ENCODE measurements at regions not wholly inside any gene's neighbourhood (a gene's known extent, or its start where the extent isn't known, plus 50 kb on each side); places are given as distances from the start of the nearest gene placed in this dataset.

DNA sequence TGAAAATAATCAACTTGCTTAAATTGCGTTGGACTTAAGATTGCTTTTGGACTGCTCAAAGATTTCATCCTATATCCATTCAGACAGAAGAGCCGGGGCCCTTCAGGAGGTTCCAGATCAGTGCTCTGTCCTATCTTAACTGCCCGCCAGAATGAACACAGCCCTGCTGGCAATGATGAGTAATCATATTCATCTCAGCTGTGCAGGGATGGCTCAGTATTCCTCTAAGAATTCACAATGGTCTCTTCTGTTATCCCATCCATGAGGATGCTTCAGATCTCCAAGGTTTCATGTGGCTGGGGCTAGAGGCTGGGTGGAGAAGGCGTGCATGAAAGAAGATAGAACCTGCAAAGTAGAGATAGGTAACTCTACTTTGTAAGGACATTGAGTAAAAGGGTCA, 80.0 kb upstream of the NPVF start:
- TF ChIP-seq, protein P1, sequence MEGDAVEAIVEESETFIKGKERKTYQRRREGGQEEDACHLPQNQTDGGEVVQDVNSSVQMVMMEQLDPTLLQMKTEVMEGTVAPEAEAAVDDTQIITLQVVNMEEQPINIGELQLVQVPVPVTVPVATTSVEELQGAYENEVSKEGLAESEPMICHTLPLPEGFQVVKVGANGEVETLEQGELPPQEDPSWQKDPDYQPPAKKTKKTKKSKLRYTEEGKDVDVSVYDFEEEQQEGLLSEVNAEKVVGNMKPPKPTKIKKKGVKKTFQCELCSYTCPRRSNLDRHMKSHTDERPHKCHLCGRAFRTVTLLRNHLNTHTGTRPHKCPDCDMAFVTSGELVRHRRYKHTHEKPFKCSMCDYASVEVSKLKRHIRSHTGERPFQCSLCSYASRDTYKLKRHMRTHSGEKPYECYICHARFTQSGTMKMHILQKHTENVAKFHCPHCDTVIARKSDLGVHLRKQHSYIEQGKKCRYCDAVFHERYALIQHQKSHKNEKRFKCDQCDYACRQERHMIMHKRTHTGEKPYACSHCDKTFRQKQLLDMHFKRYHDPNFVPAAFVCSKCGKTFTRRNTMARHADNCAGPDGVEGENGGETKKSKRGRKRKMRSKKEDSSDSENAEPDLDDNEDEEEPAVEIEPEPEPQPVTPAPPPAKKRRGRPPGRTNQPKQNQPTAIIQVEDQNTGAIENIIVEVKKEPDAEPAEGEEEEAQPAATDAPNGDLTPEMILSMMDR (IDR thresholded peaks at IDR 0.05), result no peak
- no peaks in the 10 kb centered on the region for H3K36me3 Mint-ChIP-seq (ENCODE audit: unreplicated experiment)
- no peaks in the 10 kb centered on the region for H3K9me3 Mint-ChIP-seq (ENCODE audit: unreplicated experiment)
- no peak for DNase-seq (ENCODE audit: extremely low spot score, unreplicated experiment)
- no peaks in the 10 kb centered on the region for H3K27me3 Mint-ChIP-seq (ENCODE audit: unreplicated experiment)
- H3K27ac Mint-ChIP-seq (ENCODE audit: unreplicated experiment), result no peak overlapping the region
- peaks cover 6% of the 10 kb centered on the region for H3K4me1 Mint-ChIP-seq (ENCODE audit: unreplicated experiment)
- no peak overlapping the region for H3K4me3 Mint-ChIP-seq (ENCODE audit: unreplicated experiment)

- H3K9me3 Mint-ChIP-seq (ENCODE audit: unreplicated experiment), result no peaks in the 10 kb centered on the region
- peaks cover 1% of the 10 kb centered on the region for H3K4me1 Mint-ChIP-seq (ENCODE audit: unreplicated experiment)
- no peaks in the 10 kb centered on the region for H3K27me3 Mint-ChIP-seq (ENCODE audit: unreplicated experiment)
- no peaks in the 10 kb centered on the region for H3K36me3 Mint-ChIP-seq (ENCODE audit: unreplicated experiment)
- DNase-seq (ENCODE audit: extremely low spot score, unreplicated experiment), result no peak
- TF ChIP-seq, protein P1 (IDR thresholded peaks at IDR 0.05), result no peak
- H3K27ac Mint-ChIP-seq (ENCODE audit: unreplicated experiment), result no peak overlapping the region
- H3K4me3 Mint-ChIP-seq (ENCODE audit: unreplicated experiment), result no peak overlapping the region
These were observed 80.8 kb upstream of the NPVF start for GRCh38 chr7:25308906-25309705.

DNA sequence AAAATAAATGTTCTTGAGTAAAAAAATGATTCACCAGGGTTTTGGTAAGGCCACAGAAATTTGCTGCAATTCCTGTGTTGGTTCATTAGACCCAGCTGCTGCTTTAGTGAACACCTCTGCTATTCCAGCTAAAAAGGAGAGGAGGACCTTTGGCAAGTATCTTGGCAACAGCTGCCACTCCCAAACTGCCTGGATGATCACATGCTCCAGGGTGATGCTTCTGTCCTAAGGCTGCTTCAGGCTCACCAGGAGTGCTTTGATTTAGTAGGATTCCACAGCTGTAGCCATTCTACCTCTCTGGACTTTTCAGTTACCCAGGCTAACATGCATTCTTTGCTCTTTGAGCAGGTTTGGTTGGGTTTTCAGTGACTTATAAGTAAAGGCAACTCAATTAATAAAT, 82.6 kb upstream of the NPVF start:
- no peak overlapping the region for H3K27ac Mint-ChIP-seq (ENCODE audit: unreplicated experiment)
- TF ChIP-seq, protein P1 (IDR thresholded peaks at IDR 0.05), result no peak

GRCh38 chr7:25311346-25311745, 83.1 kb upstream of the NPVF start:
- Mint-ChIP-seq H3K27ac (ENCODE audit: unreplicated experiment) (no peak overlapping the region), H3K36me3 (ENCODE audit: unreplicated experiment) (no peaks in the 10 kb centered on the region), H3K4me3 (ENCODE audit: unreplicated experiment) (no peak overlapping the region), H3K27me3 (ENCODE audit: unreplicated experiment) (no peaks in the 10 kb centered on the region), H3K9me3 (ENCODE audit: unreplicated experiment) (no peaks in the 10 kb centered on the region), H3K4me1 (ENCODE audit: unreplicated experiment) (no peaks in the 10 kb centered on the region)
- TF ChIP-seq, protein P1 (IDR thresholded peaks at IDR 0.05), result no peak
- no peak for DNase-seq (ENCODE audit: extremely low spot score, unreplicated experiment)

More for the DNA sequence above, 82.6 kb upstream of the NPVF start:
- no peak for DNase-seq (ENCODE audit: extremely low spot score, unreplicated experiment)
- Mint-ChIP-seq H3K27me3 (ENCODE audit: unreplicated experiment) (no peaks in the 10 kb centered on the region), H3K9me3 (ENCODE audit: unreplicated experiment) (no peaks in the 10 kb centered on the region), H3K4me3 (ENCODE audit: unreplicated experiment) (no peak overlapping the region), H3K36me3 (ENCODE audit: unreplicated experiment) (no peaks in the 10 kb centered on the region), H3K4me1 (ENCODE audit: unreplicated experiment) (no peaks in the 10 kb centered on the region)

- no peaks in the 10 kb centered on the region for H3K4me1 Mint-ChIP-seq (ENCODE audit: unreplicated experiment)
- H3K9me3 Mint-ChIP-seq (ENCODE audit: unreplicated experiment), result no peaks in the 10 kb centered on the region
- no peak for DNase-seq (ENCODE audit: extremely low spot score, unreplicated experiment)
- no peaks in the 10 kb centered on the region for H3K27me3 Mint-ChIP-seq (ENCODE audit: unreplicated experiment)
- no peak overlapping the region for H3K27ac Mint-ChIP-seq (ENCODE audit: unreplicated experiment)
- TF ChIP-seq, protein P1 (IDR thresholded peaks at IDR 0.05), result no peak
- no peak overlapping the region for H3K4me3 Mint-ChIP-seq (ENCODE audit: unreplicated experiment)
- H3K36me3 Mint-ChIP-seq (ENCODE audit: unreplicated experiment), result no peaks in the 10 kb centered on the region
These were observed 84.7 kb upstream of the NPVF start for GRCh38 chr7:25312968-25313367.
